ENCODE measurements at regions not wholly inside any gene's neighbourhood (a gene's known extent, or its start where the extent isn't known, plus 50 kb on each side); places are given as distances from the start of the nearest gene placed in this dataset.

DNA sequence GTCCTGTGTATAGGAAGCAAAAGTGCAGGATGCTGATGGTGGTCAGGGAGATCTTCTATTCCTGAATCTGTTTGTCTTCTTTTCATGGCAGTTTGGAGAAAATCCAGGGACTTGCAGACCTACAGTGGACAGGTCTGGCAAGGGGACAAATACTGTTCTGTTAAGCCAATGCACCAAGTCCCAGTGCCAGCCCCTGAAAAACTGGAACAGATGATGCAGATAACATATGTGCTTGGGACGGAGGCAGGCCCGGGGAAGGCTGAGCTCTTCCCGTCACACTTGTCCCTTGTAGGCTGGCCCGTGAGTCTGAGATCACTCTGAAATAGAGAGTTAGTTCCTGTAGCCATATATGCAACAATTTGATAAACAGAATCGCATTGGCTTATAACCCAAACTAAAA, 265.7 kb downstream of the MTRR start:
- TF ChIP-seq, protein P1, sequence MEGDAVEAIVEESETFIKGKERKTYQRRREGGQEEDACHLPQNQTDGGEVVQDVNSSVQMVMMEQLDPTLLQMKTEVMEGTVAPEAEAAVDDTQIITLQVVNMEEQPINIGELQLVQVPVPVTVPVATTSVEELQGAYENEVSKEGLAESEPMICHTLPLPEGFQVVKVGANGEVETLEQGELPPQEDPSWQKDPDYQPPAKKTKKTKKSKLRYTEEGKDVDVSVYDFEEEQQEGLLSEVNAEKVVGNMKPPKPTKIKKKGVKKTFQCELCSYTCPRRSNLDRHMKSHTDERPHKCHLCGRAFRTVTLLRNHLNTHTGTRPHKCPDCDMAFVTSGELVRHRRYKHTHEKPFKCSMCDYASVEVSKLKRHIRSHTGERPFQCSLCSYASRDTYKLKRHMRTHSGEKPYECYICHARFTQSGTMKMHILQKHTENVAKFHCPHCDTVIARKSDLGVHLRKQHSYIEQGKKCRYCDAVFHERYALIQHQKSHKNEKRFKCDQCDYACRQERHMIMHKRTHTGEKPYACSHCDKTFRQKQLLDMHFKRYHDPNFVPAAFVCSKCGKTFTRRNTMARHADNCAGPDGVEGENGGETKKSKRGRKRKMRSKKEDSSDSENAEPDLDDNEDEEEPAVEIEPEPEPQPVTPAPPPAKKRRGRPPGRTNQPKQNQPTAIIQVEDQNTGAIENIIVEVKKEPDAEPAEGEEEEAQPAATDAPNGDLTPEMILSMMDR (IDR thresholded peaks at IDR 0.05; ENCODE audit: insufficient read depth, missing control alignments), result no peak
- FAIRE-seq (no peak), DNase-seq (ENCODE audit: insufficient read length, low spot score) (no peak)

DNA sequence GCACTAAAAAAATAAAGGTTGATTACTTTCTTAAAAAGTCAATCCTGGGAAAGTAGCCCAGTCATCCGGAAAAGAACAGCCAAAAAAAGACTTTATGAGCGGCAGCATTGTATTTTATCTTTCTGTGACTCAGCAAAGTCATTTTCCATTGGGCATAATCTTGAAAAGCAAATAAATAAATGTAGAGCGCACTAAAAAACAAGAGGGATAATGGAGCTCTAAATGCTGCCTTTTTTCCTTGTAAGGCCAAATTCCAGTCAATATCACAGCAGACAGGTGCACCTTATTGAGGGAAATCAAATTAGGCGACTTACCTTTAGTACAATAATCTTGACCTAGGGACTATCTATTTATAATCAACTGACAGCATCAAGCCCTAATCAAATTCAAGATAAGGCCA, 266.8 kb downstream of the MTRR start:
- TF ChIP-seq, protein P1 (IDR thresholded peaks at IDR 0.05; ENCODE audit: insufficient read depth, missing control alignments), result no peak
- DNase-seq (ENCODE audit: insufficient read length, low spot score) (no peak), FAIRE-seq (no peak)

DNA sequence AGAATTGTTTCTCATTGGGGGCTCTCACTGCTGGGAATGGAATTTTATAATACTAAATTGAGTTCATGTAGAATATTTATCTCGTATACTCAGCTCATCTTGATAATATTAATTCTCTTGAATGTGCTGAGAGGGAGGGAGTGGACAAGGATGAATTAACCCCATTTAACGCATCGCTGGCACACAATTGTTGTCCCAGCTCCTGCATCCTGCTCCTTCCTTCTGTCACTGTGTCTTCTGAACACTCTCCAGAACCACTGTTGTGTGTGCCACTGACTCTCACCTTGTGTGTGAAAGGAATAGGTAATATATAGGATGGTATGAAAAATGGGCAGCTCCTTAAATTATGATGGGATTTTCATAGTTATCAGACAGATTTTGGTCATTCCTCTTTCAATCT, 267.3 kb downstream of the MTRR start:
- TF ChIP-seq, protein P1 (IDR thresholded peaks at IDR 0.05; ENCODE audit: insufficient read depth, missing control alignments), result no peak
- FAIRE-seq (no peak), DNase-seq (ENCODE audit: insufficient read length, low spot score) (no peak)

DNA sequence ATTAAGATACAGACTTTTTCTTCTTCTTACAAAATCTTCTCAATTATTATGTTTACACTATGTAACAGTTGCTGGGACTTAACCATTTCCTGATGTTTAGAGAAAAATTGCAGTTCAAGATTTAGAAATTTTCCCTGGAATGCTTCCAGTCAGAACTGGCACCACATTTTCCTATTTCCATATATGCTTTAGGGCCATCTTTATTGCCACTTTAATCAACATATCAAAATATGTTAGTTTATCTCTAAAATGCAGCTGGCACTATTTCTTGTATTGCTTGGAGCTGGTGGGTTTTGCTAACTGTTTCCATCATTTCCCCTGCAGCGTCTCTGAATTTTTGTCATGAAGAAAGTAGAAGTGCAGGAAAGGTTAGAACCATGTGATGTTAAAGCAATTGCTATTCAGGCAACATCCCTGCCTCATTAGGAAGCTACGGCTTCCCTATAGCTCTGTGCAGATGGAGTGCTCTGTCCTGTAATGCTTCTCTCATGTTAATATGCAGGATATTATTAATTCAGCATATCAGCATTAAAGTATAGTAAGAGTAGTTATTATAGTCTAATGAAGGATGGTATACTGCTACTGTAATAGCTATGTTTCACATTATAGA, 269.1 kb downstream of the MTRR start:
- TF ChIP-seq, protein P1 (IDR thresholded peaks at IDR 0.05; ENCODE audit: insufficient read depth, missing control alignments), result no peak
- no peak for DNase-seq (ENCODE audit: insufficient read length, low spot score)
- no peak for FAIRE-seq

DNA sequence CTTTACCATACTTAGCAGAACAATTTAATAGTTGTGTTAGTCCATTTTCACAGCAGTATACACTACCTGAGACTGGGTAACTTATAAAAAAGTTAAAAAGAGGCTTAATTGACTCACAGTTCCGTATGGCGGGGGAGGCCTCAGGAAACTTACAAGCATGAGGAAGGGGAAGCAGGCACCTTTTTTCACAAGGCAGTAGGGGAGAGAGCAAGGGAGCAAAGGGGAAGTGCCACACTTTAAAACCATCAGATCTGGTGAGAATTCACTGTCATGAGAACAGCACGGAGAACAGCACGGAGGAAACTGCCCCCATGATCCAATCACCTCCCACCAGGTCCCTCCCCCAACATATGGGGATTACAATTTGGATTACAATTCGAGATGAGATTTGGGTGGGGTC, 269.9 kb downstream of the MTRR start:
- FAIRE-seq (no peak), DNase-seq (ENCODE audit: insufficient read length, low spot score) (no peak)
- TF ChIP-seq, protein P1 (IDR thresholded peaks at IDR 0.05; ENCODE audit: insufficient read depth, missing control alignments), result no peak

DNA sequence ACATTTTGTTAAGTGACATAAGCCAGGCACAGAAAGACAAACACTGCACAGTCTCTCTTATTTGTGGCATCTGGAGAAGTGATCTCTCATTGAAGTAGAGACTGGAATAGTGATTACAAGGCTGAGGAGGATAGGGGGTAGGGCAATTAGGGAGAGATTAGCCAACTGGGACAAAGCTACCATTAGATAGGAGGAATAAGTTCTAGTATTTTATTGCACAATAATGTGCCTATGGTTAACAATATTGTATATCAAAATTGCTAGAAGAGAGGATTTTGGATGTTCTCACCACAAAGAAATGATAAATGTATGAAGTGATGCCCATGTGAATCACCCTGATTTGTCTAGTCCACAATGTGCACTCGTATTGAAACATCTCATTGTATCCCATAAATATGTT, 281.8 kb downstream of the MTRR start:
- DNase-seq (ENCODE audit: insufficient read length, low spot score) (no peak), FAIRE-seq (no peak)
- TF ChIP-seq, protein P1 (IDR thresholded peaks at IDR 0.05; ENCODE audit: insufficient read depth, missing control alignments), result no peak

DNA sequence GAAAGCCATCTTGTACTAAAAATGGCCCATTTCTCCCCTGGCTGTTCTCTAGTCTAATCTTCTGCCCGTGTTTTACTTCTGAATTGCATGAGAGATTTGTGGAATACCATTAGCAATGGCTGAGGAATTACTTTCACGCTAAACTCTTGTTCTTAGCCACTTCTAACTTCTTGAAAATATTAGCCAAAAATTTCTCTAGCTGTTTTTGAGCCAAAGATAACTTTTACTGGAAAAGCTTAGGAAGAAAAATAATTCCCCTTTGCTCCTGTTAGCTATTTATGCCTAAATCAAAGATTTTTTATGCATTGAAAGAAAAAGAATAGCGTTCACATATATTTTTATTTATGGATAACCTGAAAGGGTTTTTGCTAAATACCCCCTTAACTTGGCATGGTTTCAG, 287.8 kb downstream of the MTRR start:
- TF ChIP-seq, protein P1 (IDR thresholded peaks at IDR 0.05; ENCODE audit: insufficient read depth, missing control alignments), result no peak
- DNase-seq (ENCODE audit: insufficient read length, low spot score), result no peak

More for the DNA sequence above, 287.8 kb downstream of the MTRR start:
- FAIRE-seq, result no peak

All from D721Med (cell line).